Muscle of leg (tissue), 3 donors: ENCODE measurements at regions not wholly inside any gene's neighbourhood (a gene's known extent, or its start where the extent isn't known, plus 50 kb on each side); places are given as distances from the start of the nearest gene placed in this dataset.
"Not testable (repeated sequence)": the region's sequence is repeated elsewhere in the genome, so short reads cannot be mapped to it uniquely, and the experiment has no call there.

Experiments used
- DNase-seq: peaks from one replicate; pipeline ENCODE4 v3.0.0; 2013
- H3K27ac ChIP-seq: one replicate; pipeline ENCODE4 v1.5.1; 2013; ENCODE audit warnings: mild to moderate bottlenecking, low read length, control low read depth
- H3K27me3 ChIP-seq: one replicate; pipeline ENCODE4 v1.6.1; 2013; ENCODE audit warnings: low read length; ENCODE audit not compliant: control insufficient read depth, insufficient read depth
- H3K36me3 ChIP-seq: one replicate; pipeline ENCODE4 v1.6.1; 2013; ENCODE audit warnings: low read length; ENCODE audit not compliant: control insufficient read depth, insufficient read depth
- H3K4me1 ChIP-seq: one replicate; pipeline ENCODE4 v1.6.1; 2013; ENCODE audit warnings: low read length; ENCODE audit not compliant: control insufficient read depth, insufficient read depth
- H3K4me3 ChIP-seq: one replicate; pipeline ENCODE4 v1.5.1; 2013; ENCODE audit warnings: low read length, control low read depth
- H3K9me3 ChIP-seq: replicated peaks from 2 replicates; pipeline ENCODE4 v1.6.1; 2013; ENCODE audit warnings: low read depth, low read length; ENCODE audit not compliant: control insufficient read depth
- WGBS: methylation state at CpG from one replicate; pipeline ENCODE4 v1.1.5; 2013; ENCODE audit warnings: missing lambda C conversion rate; ENCODE audit not compliant: insufficient coverage; 5-methylcytosine and 5-hydroxymethylcytosine counted together

- DNase-seq, H3K27ac ChIP-seq, H3K4me1 ChIP-seq, H3K4me3 ChIP-seq, H3K36me3 ChIP-seq, H3K27me3 ChIP-seq: not testable (repeated sequence)
- H3K9me3 ChIP-seq, result peaks cover 16% of the 10 kb centered on the region
These were observed 61.1 kb upstream of the PHF6 start for GRCh38 chrX:134311994-134312393.

GRCh38 chrX:134313418-134313817 lies 59.7 kb upstream of the PHF6 start:
- H3K27ac ChIP-seq, result no peak overlapping the region
- WGBS, result no CpG with 5 or more reads among the region's 1 CpG
- no peaks in the 10 kb centered on the region for H3K4me1 ChIP-seq
- peaks cover 16% of the 10 kb centered on the region for H3K9me3 ChIP-seq
- H3K36me3 ChIP-seq, result no peaks in the 10 kb centered on the region
- no peak overlapping the region for H3K4me3 ChIP-seq
- no peak for DNase-seq
- H3K27me3 ChIP-seq, result no peaks in the 10 kb centered on the region

GRCh38 chrX:134315866-134316265 lies 57.2 kb upstream of the PHF6 start:
- peaks cover 16% of the 10 kb centered on the region for H3K9me3 ChIP-seq
- no peaks in the 10 kb centered on the region for H3K27me3 ChIP-seq
- 82% methylated on average over 3 of the region's 3 CpGs for WGBS
- no peak overlapping the region for H3K4me3 ChIP-seq
- H3K36me3 ChIP-seq, result no peaks in the 10 kb centered on the region
- peak; percentile 2 for DNase-seq
- H3K27ac ChIP-seq, result no peak overlapping the region
- no peaks in the 10 kb centered on the region for H3K4me1 ChIP-seq
